SK-N-SH (cell line): ENCODE measurements at regions not wholly inside any gene's neighbourhood (a gene's known extent, or its start where the extent isn't known, plus 50 kb on each side); places are given as distances from the start of the nearest gene placed in this dataset.

Experiments used
- CTCF ChIA-PET: fragments of 300-600, 350-600 bp; formaldehyde crosslinking; extraction: SDS; loops from one replicate; lab custom pipeline; 2021; lab: Yijun Ruan, JAX
- POLR2A ChIA-PET: fragments of 350-600 bp; sonication (Branson Sonifier 250); formaldehyde crosslinking; extraction: SDS; loops from one replicate; lab custom pipeline; 2020; ENCODE audit warnings: antibody characterized with exemption, inconsistent platforms; lab: Yijun Ruan, JAX
- DNase-seq: peaks from one replicate; pipeline ENCODE4 v3.0.0; 2012
- H2AFZ ChIP-seq: fragments of 200-600 bp; sonication (generic); 2 replicates; pipeline ENCODE4 v1.8.1; 2016; ENCODE audit warnings: antibody characterized with exemption, mild to moderate bottlenecking, low read depth
- H3F3A ChIP-seq: fragments of 200-600 bp; sonication (generic); replicated peaks from 2 replicates; pipeline ENCODE3; 2016; ENCODE audit warnings: antibody characterized with exemption, mild to moderate bottlenecking; ENCODE audit not compliant: insufficient read depth
- H3K27ac ChIP-seq, 2 experiments: fragments of 200-500 bp in 1 of 2; fragments of 200-600 bp in 1 of 2; sonication (Bioruptor generic) in 1 of 2; sonication (generic), shearing (Covaris generic) in 1 of 2; 2 replicates each; pipeline versions ENCODE4 v1.5.1 to v1.6.1; 2014 to 2016; ENCODE audit warnings: low read depth in 2 of 2, inconsistent platforms in 1 of 2, low read length in 1 of 2, mild to moderate bottlenecking in 1 of 2, mixed read lengths in 1 of 2
- H3K27me3 ChIP-seq: fragments of 200-600 bp; sonication (generic), shearing (Covaris generic); 2 replicates; pipeline ENCODE4 v1.6.1; 2016; ENCODE audit warnings: mixed run types; ENCODE audit not compliant: insufficient read depth
- H3K36me3 ChIP-seq, 2 experiments: fragments of 200-500 bp in 1 of 2; fragments of 200-600 bp in 1 of 2; sonication (Bioruptor generic) in 1 of 2; sonication (generic) in 1 of 2; replicated peaks in 1 of 2; 2 replicates each; pipeline versions ENCODE3 to v1.5.1; 2014 to 2016; ENCODE audit warnings: low read length in 1 of 2, mild to moderate bottlenecking in 1 of 2; ENCODE audit not compliant: insufficient read depth in 2 of 2, control insufficient read depth in 1 of 2
- H3K4me1 ChIP-seq, 2 experiments: fragments of 200-500 bp in 1 of 2; fragments of 200-600 bp in 1 of 2; sonication (Bioruptor generic) in 1 of 2; sonication (generic), shearing (Covaris generic) in 1 of 2; 2 replicates each; pipeline versions ENCODE4 v1.5.1 to v1.6.1; 2014 to 2016; ENCODE audit warnings: low read depth in 1 of 2, low read length in 1 of 2, mixed run types in 1 of 2; ENCODE audit not compliant: insufficient read depth in 2 of 2, control insufficient read depth in 1 of 2
- H3K4me2 ChIP-seq: fragments of 200-600 bp; sonication (generic), shearing (Covaris generic); 2 replicates; pipeline ENCODE4 v1.6.1; 2017; ENCODE audit warnings: mixed run types
- H3K4me3 ChIP-seq, 2 experiments: fragments of 200-500 bp in 1 of 2; fragments of 200-600 bp in 1 of 2; sonication (Bioruptor generic) in 1 of 2; sonication (generic), shearing (Covaris generic) in 1 of 2; 2 replicates each; pipeline versions ENCODE4 v1.5.1 to v1.8.1; 2014 to 2016; ENCODE audit warnings: low read depth in 2 of 2, inconsistent platforms in 1 of 2, low read length in 1 of 2, mild to moderate bottlenecking in 1 of 2, mixed read lengths in 1 of 2, moderate library complexity in 1 of 2
- H3K79me2 ChIP-seq: fragments of 200-600 bp; sonication (generic); 2 replicates; pipeline ENCODE4 v1.8.1; 2017; ENCODE audit warnings: mild to moderate bottlenecking; ENCODE audit not compliant: insufficient read depth
- H3K9ac ChIP-seq: fragments of 200-600 bp; sonication (generic); 2 replicates; pipeline ENCODE4 v1.6.1; 2017; ENCODE audit warnings: mixed run types
- H3K9me2 ChIP-seq: fragments of 200-600 bp; sonication (generic); 2 replicates; pipeline ENCODE4 v1.6.1; 2017; ENCODE audit warnings: mixed run types
- H3K9me3 ChIP-seq: fragments of 200-600 bp; sonication (generic); 2 replicates; pipeline ENCODE4 v1.6.1; 2017; ENCODE audit warnings: mixed run types, mild to moderate bottlenecking, moderate library complexity
- H4K20me1 ChIP-seq: fragments of 200-600 bp; sonication (generic); 2 replicates; pipeline ENCODE4 v1.6.1; 2017; ENCODE audit warnings: mild to moderate bottlenecking, mixed run types; ENCODE audit not compliant: insufficient read depth
- CTCF ChIP-seq: fragments of 200-600 bp; sonication (generic); IDR thresholded peaks from 2 replicates; pipeline ENCODE4 v1.6.1; 2017; ENCODE audit warnings: antibody characterized with exemption, mild to moderate bottlenecking, moderate library complexity
- ELF1 ChIP-seq: IDR thresholded peaks from 2 replicates; pipeline ENCODE4 v1.4.0; 2012
- EP300 ChIP-seq, 2 experiments: IDR thresholded peaks; 2 replicates each; pipeline versions ENCODE4 v1.4.0 to v1.6.1; 2012; ENCODE audit warnings: borderline replicate concordance in 1 of 2, low read depth in 1 of 2, low read length in 1 of 2
- FOXJ3 ChIP-seq: sonication (generic); formaldehyde crosslinking; IDR thresholded peaks from 2 replicates; pipeline ENCODE4 v1.5.1; 2020; ENCODE audit warnings: mild to moderate bottlenecking, missing genetic modification reagents
- FOXM1 ChIP-seq: IDR thresholded peaks from 2 replicates; pipeline ENCODE4 v1.4.0; 2012; ENCODE audit warnings: low read depth, mild to moderate bottlenecking
- GATA2 ChIP-seq: sonication (generic); formaldehyde crosslinking; IDR thresholded peaks from 2 replicates; pipeline ENCODE4 v1.5.0; 2020; ENCODE audit warnings: mild to moderate bottlenecking, missing genetic modification reagents
- IRF3 ChIP-seq: fragments of 150-350 bp; IDR thresholded peaks from 2 replicates; pipeline ENCODE4 v1.6.1; 2016; ENCODE audit warnings: mild to moderate bottlenecking, low read depth, low read length
- NRF1 ChIP-seq: IDR thresholded peaks from 2 replicates; pipeline ENCODE4 v1.6.1; 2012; ENCODE audit warnings: low read depth, mild to moderate bottlenecking, low read length
- POLR2AphosphoS5 ChIP-seq: IDR thresholded peaks from 2 replicates; pipeline ENCODE4 v1.6.1; 2012; ENCODE audit warnings: low read depth, low read length
- RAD21 ChIP-seq: IDR thresholded peaks from 2 replicates; pipeline ENCODE4 v1.6.1; 2012; ENCODE audit warnings: mild to moderate bottlenecking, low read length
- RCOR1 ChIP-seq: fragments of 150-350 bp; IDR thresholded peaks from 2 replicates; pipeline ENCODE4 v1.6.1; 2017; ENCODE audit warnings: antibody characterized with exemption, low read length
- SIN3A ChIP-seq: IDR thresholded peaks from 2 replicates; pipeline ENCODE4 v1.6.1; 2012; ENCODE audit warnings: low read depth, mild to moderate bottlenecking, low read length, moderate library complexity, borderline replicate concordance
- SMC3 ChIP-seq: IDR thresholded peaks from 2 replicates; pipeline ENCODE4 v1.6.1; 2012; ENCODE audit warnings: low read depth, low read length, improper control_type of control experiment
- TAF1 ChIP-seq: IDR thresholded peaks from 2 replicates; pipeline ENCODE4 v1.6.1; 2012; ENCODE audit warnings: low read depth, mild to moderate bottlenecking, low read length, moderate library complexity, borderline replicate concordance
- TCF12 ChIP-seq: IDR thresholded peaks from 2 replicates; pipeline ENCODE4 v1.4.0; 2012
- TEAD4 ChIP-seq: IDR thresholded peaks from 2 replicates; pipeline ENCODE4 v1.4.0; 2012; ENCODE audit warnings: mild to moderate bottlenecking, borderline replicate concordance; ENCODE audit not compliant: insufficient read depth
- USF2 ChIP-seq: fragments of 150-350 bp; IDR thresholded peaks from 2 replicates; pipeline ENCODE4 v1.6.1; 2017; ENCODE audit warnings: antibody characterized with exemption, low read length, low read depth, borderline replicate concordance
- YY1 ChIP-seq: IDR thresholded peaks from 2 replicates; pipeline ENCODE4 v1.4.0; 2012; ENCODE audit warnings: low read depth, mild to moderate bottlenecking
- ZBTB33 ChIP-seq: IDR thresholded peaks from 2 replicates; pipeline ENCODE4 v1.4.0; 2012; ENCODE audit warnings: low read depth, borderline replicate concordance
- WGBS: methylation state at CpG from one replicate; pipeline ENCODE4 v1.1.6; 2017; ENCODE audit warnings: low lambda C conversion rate; 5-methylcytosine and 5-hydroxymethylcytosine counted together

- TF ChIP-seq FOXJ3 = no peak
- TF ChIP-seq RCOR1 = no peak
- peak; percentile 84; the same call in 1 of the 2 replicates for TF ChIP-seq SIN3A
- no peak for TF ChIP-seq YY1
- TF ChIP-seq FOXM1 = no peak
- no peak for TF ChIP-seq NRF1
- peak; percentile 59 to 73; a peak in 2 of 4 replicates for TF ChIP-seq EP300 (IDR thresholded peaks at IDR 0.05; ENCODE audit: borderline replicate concordance in 1 of 2, low read depth in 1 of 2, low read length in 1 of 2)
- no peak for TF ChIP-seq RAD21
- no peak for TF ChIP-seq ELF1
- no peak for TF ChIP-seq IRF3
- TF ChIP-seq SMC3 = no peak
- no peak for TF ChIP-seq GATA2 (CRISPR knock-in tag)
- no peak for TF ChIP-seq ZBTB33
- TF ChIP-seq, all 33 proteins: peak for 12
These were observed 87.4 kb upstream of the MACF1 start (continued) for GRCh38 chr1:39116860-39117728.

GRCh38 chr1:39117899-39118450, 86.5 kb upstream of the MACF1 start:
- peak overlapping the region; percentile 35; the same call in 1 of the 2 replicates for H3K4me2 ChIP-seq

More at GRCh38 chr1:39117899-39118450, 86.5 kb upstream of the MACF1 start:
- Histone ChIP-seq H3F3A (peaks cover 5% of the 10 kb centered on the region), H3K9me3 (no peaks in the 10 kb centered on the region), H3K4me1 (peaks cover 18 to 25% of the 10 kb centered on the region in 2 experiments; a peak in 3 of 4 replicates), H3K9me2 (no peaks in the 10 kb centered on the region), H3K79me2 (peaks cover 99% of the 10 kb centered on the region), H3K36me3 (peaks cover 0 to 5% of the 10 kb centered on the region in 2 experiments), H4K20me1 (peaks cover 82% of the 10 kb centered on the region), H2AFZ (no peak overlapping the region), H3K9ac (no peak overlapping the region), H3K27me3 (no peaks in the 10 kb centered on the region), H3K4me3 (no peak overlapping the region), H3K27ac (peak overlapping the region in 1 of 2 experiments; percentile 22; a peak in 1 of 4 replicates)
- ChIA-PET POLR2A (no interaction called here), CTCF (interaction anchor here (0.9 to 1.9 kb wide), 4 partner anchors 19 to 141 kb away, joined by 3 to 6 read pairs (median 6); no protein-coding TSS in a partner anchor)
- no peak for TF ChIP-seq ELF1
- no peak for TF ChIP-seq TCF12
- no peak for TF ChIP-seq POLR2AphosphoS5
- TF ChIP-seq TAF1 = no peak
- no peak for TF ChIP-seq RCOR1
- no peak for TF ChIP-seq TEAD4
- no peak for TF ChIP-seq IRF3
- no peak for TF ChIP-seq SMC3
- no peak for TF ChIP-seq SIN3A
- TF ChIP-seq CTCF = no peak
- TF ChIP-seq USF2 = no peak
- no peak for DNase-seq
- 18% methylated on average over 1 of the region's 1 CpG for WGBS
